Prostate gland (tissue), 2 donors: ENCODE measurements at regions not wholly inside any gene's neighbourhood (a gene's known extent, or its start where the extent isn't known, plus 50 kb on each side); places are given as distances from the start of the nearest gene placed in this dataset.
"Not testable (repeated sequence)": the region's sequence is repeated elsewhere in the genome, so short reads cannot be mapped to it uniquely, and the experiment has no call there.

Experiments used
- CTCF ChIP-seq, 4 experiments: fragments of 200-600 bp in 2 of 4; fragments of 450-650 bp in 2 of 4; sonication (generic) in 2 of 4; IDR thresholded peaks; 1 replicate in 3 of 4; 2 replicates in 1 of 4; pipeline ENCODE4 v1.5.1; 2016 to 2019; ENCODE audit warnings: antibody characterized with exemption in 4 of 4, mild to moderate bottlenecking in 2 of 4, moderate library complexity in 2 of 4
- POLR2A ChIP-seq: fragments of 450-650 bp; IDR thresholded peaks from one replicate; pipeline ENCODE4 v1.6.1; 2016; ENCODE audit warnings: antibody characterized with exemption, mild to moderate bottlenecking

- not testable (repeated sequence) for TF ChIP-seq CTCF (IDR thresholded peaks at IDR 0.05); POLR2A
Measured at GRCh38 chr10:5289228-5289627, 75.5 kb upstream of the UCN3 start.
